A549 (cell line): ENCODE measurements at regions not wholly inside any gene's neighbourhood (a gene's known extent, or its start where the extent isn't known, plus 50 kb on each side); places are given as distances from the start of the nearest gene placed in this dataset.

Experiments
- ATAC-seq, 2 experiments: fragments of 200-7000 bp in 1 of 2; fragments of >200 bp in 1 of 2; cut with Nextera tagmentation in 1 of 2; cut with Tn5 transposase in 1 of 2; 3 replicates each; pipeline versions ENCODE4 v1.8.0 to v1.9.1; 2018 to 2020; ENCODE audit warnings: mild to moderate bottlenecking in 1 of 2, moderate library complexity in 1 of 2
- CTCF ChIA-PET: fragments of 300-600 bp; sonication (Branson Sonifier 250); formaldehyde crosslinking; extraction: SDS; loops from one replicate; lab custom pipeline; 2021; ENCODE audit warnings: antibody characterized with exemption, inconsistent platforms; lab: Yijun Ruan, JAX
- POLR2A ChIA-PET: fragments of 350-600 bp; formaldehyde crosslinking; extraction: SDS; loops from one replicate; lab custom pipeline; 2021; ENCODE audit warnings: antibody characterized with exemption, inconsistent platforms; lab: Yijun Ruan, JAX
- DNase-seq, 2 experiments: peaks; one replicate each; pipeline versions ENCODE4 v3.0.0 to v3.0.0-alpha.2; 2011 to 2016; ENCODE audit warnings: low read depth in 1 of 2, low spot score in 1 of 2
- FAIRE-seq: peaks from 2 replicates; lab custom pipeline; 2011; peaks lifted over from hg19 to GRCh38; lab: Jason Lieb, UNC
- H3K27ac ChIP-seq, 2 experiments: fragments of >200 bp; sonication (Bioruptor Twin); formaldehyde crosslinking; 3 replicates each; pipeline ENCODE4 v1.5.1; 2016 to 2017
- H3K4me1 ChIP-seq: fragments of >200 bp; sonication (Bioruptor Twin); formaldehyde crosslinking; 3 replicates; pipeline ENCODE4 v1.6.1; 2016
- H3K4me2 ChIP-seq: fragments of >200 bp; sonication (Bioruptor Twin); formaldehyde crosslinking; 3 replicates; pipeline ENCODE4 v1.6.1; 2016
- H3K4me3 ChIP-seq: fragments of >200 bp; sonication (Bioruptor Twin); formaldehyde crosslinking; 3 replicates; pipeline ENCODE4 v1.5.1; 2016
- H3K9me3 ChIP-seq: fragments of >200 bp; sonication (Bioruptor Twin); formaldehyde crosslinking; 3 replicates; pipeline ENCODE4 v1.6.1; 2016
- ATOH8 ChIP-seq: fragments of 250-450 bp; sonication (Bioruptor Pico); IDR thresholded peaks from 2 replicates; pipeline ENCODE4 v1.5.0; 2020; ENCODE audit warnings: low read depth, mild to moderate bottlenecking, moderate library complexity
- CTCF ChIP-seq: fragments of >200 bp; sonication (Bioruptor Twin); formaldehyde crosslinking; IDR thresholded peaks from 3 replicates; pipeline ENCODE4 v1.5.1; 2016
- EHF ChIP-seq: fragments of 250-450 bp; sonication (Bioruptor Pico); IDR thresholded peaks from 2 replicates; pipeline ENCODE4 v1.5.0; 2020; ENCODE audit warnings: mild to moderate bottlenecking
- ELK1 ChIP-seq: fragments of 150-350 bp; IDR thresholded peaks from 2 replicates; pipeline ENCODE4 v1.6.1; 2014; ENCODE audit warnings: low read depth, mild to moderate bottlenecking, low read length
- EP300 ChIP-seq, 2 experiments: fragments of >200 bp; sonication (Bioruptor Twin); formaldehyde crosslinking; IDR thresholded peaks; 2 replicates in 1 of 2; 3 replicates in 1 of 2; pipeline ENCODE4 v1.6.1; 2016 to 2017
- ESRRA ChIP-seq: fragments of 150-350 bp; IDR thresholded peaks from 2 replicates; pipeline ENCODE4 v1.6.1; 2014; ENCODE audit warnings: mild to moderate bottlenecking, low read length, borderline replicate concordance
- FOSB ChIP-seq: fragments of 250-450 bp; sonication (Bioruptor Pico); IDR thresholded peaks from 2 replicates; pipeline ENCODE4 v1.5.0; 2020; ENCODE audit warnings: mild to moderate bottlenecking, moderate library complexity
- FOSL2 ChIP-seq, 2 experiments: fragments of 450-650 bp in 1 of 2; fragments of >200 bp in 1 of 2; sonication (Bioruptor Twin) in 1 of 2; formaldehyde crosslinking; IDR thresholded peaks; 2 replicates each; pipeline versions ENCODE4 v1.5.0 to v1.6.1; 2016 to 2020; ENCODE audit warnings: mild to moderate bottlenecking in 1 of 2, moderate library complexity in 1 of 2
- FOXS1 ChIP-seq: fragments of 250-450 bp; sonication (Bioruptor Pico); IDR thresholded peaks from 2 replicates; pipeline ENCODE4 v1.5.0; 2020; ENCODE audit warnings: mild to moderate bottlenecking, moderate library complexity
- GATA3 ChIP-seq: IDR thresholded peaks from 2 replicates; pipeline ENCODE4 v1.6.1; 2012; ENCODE audit warnings: borderline replicate concordance
- HES2 ChIP-seq: fragments of >200 bp; sonication (Bioruptor Twin); formaldehyde crosslinking; IDR thresholded peaks from 2 replicates; pipeline ENCODE4 v1.6.1; 2016
- HOXA7 ChIP-seq: fragments of 250-450 bp; sonication (Bioruptor Pico); IDR thresholded peaks from 2 replicates; pipeline ENCODE4 v1.5.0; 2020; ENCODE audit warnings: mild to moderate bottlenecking, moderate library complexity
- HOXB13 ChIP-seq: fragments of 250-450 bp; sonication (Bioruptor Pico); IDR thresholded peaks from 2 replicates; pipeline ENCODE4 v1.5.0; 2020; ENCODE audit warnings: low read depth, mild to moderate bottlenecking, moderate library complexity
- JUN ChIP-seq, 2 experiments: fragments of >200 bp; sonication (Bioruptor Twin); formaldehyde crosslinking; IDR thresholded peaks; 2 replicates in 1 of 2; 3 replicates in 1 of 2; pipeline ENCODE4 v1.6.1; 2016 to 2017
- JUNB ChIP-seq: fragments of >200 bp; sonication (Bioruptor Twin); formaldehyde crosslinking; IDR thresholded peaks from 2 replicates; pipeline ENCODE4 v1.6.1; 2016
- KDM1A ChIP-seq: fragments of 200-600 bp; sonication (generic); IDR thresholded peaks from 2 replicates; pipeline ENCODE4 v1.6.1; 2016; ENCODE audit warnings: low read depth, mild to moderate bottlenecking
- KDM5A ChIP-seq: fragments of 200-600 bp; sonication (generic); IDR thresholded peaks from 2 replicates; pipeline ENCODE4 v1.6.1; 2016; ENCODE audit warnings: antibody characterized with exemption, mild to moderate bottlenecking
- NFE2L2 ChIP-seq: fragments of 150-350 bp; conservative IDR thresholded peaks from 2 replicates; pipeline ENCODE4 v1.6.1; 2014; ENCODE audit warnings: low read length
- NR3C1 ChIP-seq: fragments of >200 bp; sonication (Bioruptor Twin); formaldehyde crosslinking; IDR thresholded peaks from 3 replicates; pipeline ENCODE4 v1.6.1; 2017
- PBX3 ChIP-seq: IDR thresholded peaks from 2 replicates; pipeline ENCODE4 v1.6.1; 2012
- PHF8 ChIP-seq: fragments of 200-600 bp; sonication (generic); IDR thresholded peaks from 2 replicates; pipeline ENCODE4 v1.6.1; 2016; ENCODE audit warnings: low read depth, mild to moderate bottlenecking, antibody characterized with exemption, moderate library complexity, borderline replicate concordance
- POLR2AphosphoS2 ChIP-seq: conservative IDR thresholded peaks from 2 replicates; pipeline ENCODE4 v1.6.1; 2012; ENCODE audit warnings: low read length, improper control_type of control experiment, inconsistent platforms
- RAD21 ChIP-seq, 2 experiments: fragments of >200 bp in 1 of 2; sonication (Bioruptor Twin) in 1 of 2; formaldehyde crosslinking in 1 of 2; IDR thresholded peaks in 1 of 2; conservative IDR thresholded peaks in 1 of 2; 2 replicates in 1 of 2; 3 replicates in 1 of 2; pipeline ENCODE4 v1.6.1; 2012 to 2018; ENCODE audit warnings: inconsistent platforms in 1 of 2
- RARB ChIP-seq: fragments of 250-450 bp; sonication (Bioruptor Pico); IDR thresholded peaks from 2 replicates; pipeline ENCODE4 v1.8.0; 2021; ENCODE audit warnings: mild to moderate bottlenecking, moderate library complexity
- RCOR1 ChIP-seq: fragments of 150-350 bp; IDR thresholded peaks from 2 replicates; pipeline ENCODE4 v1.6.1; 2014; ENCODE audit warnings: antibody characterized with exemption, low read length, low read depth
- SREBF2 ChIP-seq: fragments of 450-650 bp; IDR thresholded peaks from 2 replicates; pipeline ENCODE4 v1.6.1; 2014; ENCODE audit warnings: mild to moderate bottlenecking, moderate library complexity
- TFCP2L1 ChIP-seq: fragments of 250-450 bp; sonication (Bioruptor Pico); IDR thresholded peaks from 2 replicates; pipeline ENCODE4 v1.5.0; 2021; ENCODE audit warnings: mild to moderate bottlenecking
- TP53 ChIP-seq: fragments of 250-450 bp; sonication (Bioruptor Pico); IDR thresholded peaks from 2 replicates; pipeline ENCODE4 v1.5.0; 2021; ENCODE audit warnings: mild to moderate bottlenecking, moderate library complexity
- ZFP36 ChIP-seq: fragments of 450-650 bp; IDR thresholded peaks from 2 replicates; pipeline ENCODE4 v1.6.1; 2014; ENCODE audit warnings: borderline replicate concordance; ENCODE audit not compliant: partially characterized antibody
- WGBS: methylation state at CpG from one replicate; pipeline ENCODE4 v1.1.6; 2017; ENCODE audit errors: missing lambda C conversion rate; 5-methylcytosine and 5-hydroxymethylcytosine counted together

GRCh38 chr5:37921452-37921851, 81.6 kb upstream of the GDNF start:
- FAIRE-seq (no peak), DNase-seq (no peak), ATAC-seq (no peak)
- POLR2A ChIA-PET: no interaction called here
- 21% methylated on average over 1 of the region's 1 CpG for WGBS
- H3K9me3 ChIP-seq: no peaks in the 10 kb centered on the region
- no peak overlapping the region for H3K4me2 ChIP-seq
- CTCF ChIA-PET: no interaction called here
- H3K4me3 ChIP-seq: no peak overlapping the region
- no peaks in the 10 kb centered on the region for H3K4me1 ChIP-seq
- H3K27ac ChIP-seq: no peak overlapping the region
- no peak for TF ChIP-seq FOSB (CRISPR knock-in tag)
- no peak for TF ChIP-seq SREBF2

- ATAC-seq (no peak), DNase-seq (no peak), FAIRE-seq (no peak)
- Histone ChIP-seq H3K4me2 (no peak overlapping the region), H3K4me3 (no peak overlapping the region), H3K9me3 (no peaks in the 10 kb centered on the region), H3K4me1 (no peaks in the 10 kb centered on the region), H3K27ac (no peak overlapping the region)
- CTCF ChIA-PET: interaction anchor here (1.2 to 1.4 kb wide), 2 partner anchors 274 to 505 kb away, joined by 3 read pairs; no protein-coding TSS in a partner anchor
- POLR2A ChIA-PET: no interaction called here
- WGBS: 0% methylated on average over 1 of the region's 1 CpG
- TF ChIP-seq NFE2L2: no peak
- no peak for TF ChIP-seq KDM1A
- no peak for TF ChIP-seq ATOH8
- no peak for TF ChIP-seq GATA3
- TF ChIP-seq TFCP2L1 (CRISPR knock-in tag): no peak
- no peak for TF ChIP-seq CTCF
- TF ChIP-seq RAD21 (conservative IDR thresholded peaks at IDR 0.05 in 1 of 2, IDR thresholded peaks at IDR 0.05 in 1 of 2): no peak
- no peak for TF ChIP-seq HOXB13 (CRISPR knock-in tag)
- no peak for TF ChIP-seq ESRRA
- TF ChIP-seq TP53 (CRISPR knock-in tag): no peak
- TF ChIP-seq RARB (CRISPR knock-in tag): no peak
- no peak for TF ChIP-seq POLR2AphosphoS2
- no peak for TF ChIP-seq FOSL2 (IDR thresholded peaks at IDR 0.05)
- no peak for TF ChIP-seq FOSL2 (CRISPR knock-in tag; IDR thresholded peaks at IDR 0.05)
- no peak for TF ChIP-seq EHF
- no peak for TF ChIP-seq NR3C1
- no peak for TF ChIP-seq HOXA7 (CRISPR knock-in tag)
- TF ChIP-seq ELK1: no peak
- no peak for TF ChIP-seq HES2
- no peak for TF ChIP-seq RCOR1
- no peak for TF ChIP-seq JUNB
Observed at GRCh38 chr5:37918424-37918823, 78.6 kb upstream of the GDNF start.

- POLR2A ChIA-PET: no interaction called here
- Histone ChIP-seq H3K4me3 (no peak overlapping the region), H3K27ac (no peak overlapping the region), H3K4me2 (no peak overlapping the region), H3K4me1 (no peaks in the 10 kb centered on the region), H3K9me3 (no peaks in the 10 kb centered on the region)
- CTCF ChIA-PET: no interaction called here
- no peak for FAIRE-seq
- DNase-seq: no peak
- 4% methylated on average over 5 of the region's 5 CpGs for WGBS
- ATAC-seq: no peak
- TF ChIP-seq HES2: no peak
- TF ChIP-seq FOXS1: no peak
- TF ChIP-seq PBX3: no peak
- TF ChIP-seq JUN (IDR thresholded peaks at IDR 0.05): no peak
- no peak for TF ChIP-seq PHF8
- no peak for TF ChIP-seq ZFP36
- no peak for TF ChIP-seq KDM5A
- TF ChIP-seq ELK1: no peak
- TF ChIP-seq EP300 (IDR thresholded peaks at IDR 0.05): no peak
- TF ChIP-seq FOSL2 (IDR thresholded peaks at IDR 0.05): no peak
- no peak for TF ChIP-seq FOSL2 (CRISPR knock-in tag; IDR thresholded peaks at IDR 0.05)
Observed at GRCh38 chr5:37916525-37916924, 76.7 kb upstream of the GDNF start.
